SK-N-SH treated with all-trans-retinoic acid at 6 μM for 48 hours (cell line): ENCODE measurements at regions not wholly inside any gene's neighbourhood (a gene's known extent, or its start where the extent isn't known, plus 50 kb on each side); places are given as distances from the start of the nearest gene placed in this dataset.

Experiments used
- ATAC-seq: fragments of 200-7000 bp; cut with Tn5 transposase; 3 replicates; pipeline ENCODE4 v1.9.1; 2020; ENCODE audit warnings: mild to moderate bottlenecking, moderate library complexity
- ARNTL ChIP-seq: fragments of 450-650 bp; formaldehyde crosslinking; IDR thresholded peaks from 2 replicates; pipeline ENCODE4 v1.5.0; 2020; ENCODE audit warnings: low read depth, mild to moderate bottlenecking, moderate library complexity, borderline replicate concordance
- CSDC2 ChIP-seq: fragments of 250-450 bp; sonication (Bioruptor Pico); IDR thresholded peaks from 2 replicates; pipeline ENCODE4 v1.5.0; 2020; ENCODE audit warnings: mild to moderate bottlenecking, moderate library complexity
- ESRRG ChIP-seq: fragments of 250-450 bp; sonication (Bioruptor Pico); IDR thresholded peaks from 2 replicates; pipeline ENCODE4 v1.6.1; 2021; ENCODE audit warnings: mild to moderate bottlenecking
- ISL1 ChIP-seq: fragments of 250-450 bp; sonication (Bioruptor Pico); IDR thresholded peaks from 2 replicates; pipeline ENCODE4 v2.1.2; 2022; ENCODE audit warnings: mild to moderate bottlenecking, moderate library complexity
- PPARA ChIP-seq: fragments of 250-450 bp; sonication (Bioruptor Pico); IDR thresholded peaks from 2 replicates; pipeline ENCODE4 v1.5.0; 2020; ENCODE audit warnings: mild to moderate bottlenecking, borderline replicate concordance
- RARB ChIP-seq: fragments of 250-450 bp; sonication (Bioruptor Pico); IDR thresholded peaks from 2 replicates; pipeline ENCODE4 v1.8.0; 2021; ENCODE audit warnings: mild to moderate bottlenecking, moderate library complexity
- SNAI2 ChIP-seq: fragments of 250-450 bp; sonication (Bioruptor Pico); IDR thresholded peaks from 2 replicates; pipeline ENCODE4 v1.5.0; 2020; ENCODE audit warnings: mild to moderate bottlenecking, moderate library complexity
- TCF4 ChIP-seq: fragments of 250-450 bp; sonication (Bioruptor Pico); IDR thresholded peaks from 2 replicates; pipeline ENCODE4 v1.8.0; 2021; ENCODE audit warnings: mild to moderate bottlenecking, moderate library complexity, borderline replicate concordance
- TOX ChIP-seq: fragments of 250-450 bp; sonication (Bioruptor Pico); IDR thresholded peaks from 2 replicates; pipeline ENCODE4 v1.8.0; 2021; ENCODE audit warnings: mild to moderate bottlenecking, moderate library complexity, borderline replicate concordance
- ZC3H10 ChIP-seq: fragments of 250-450 bp; sonication (Bioruptor Pico); IDR thresholded peaks from 2 replicates; pipeline ENCODE4 v1.5.1; 2021; ENCODE audit warnings: mild to moderate bottlenecking, moderate library complexity
- ZFP3 ChIP-seq: fragments of 250-450 bp; sonication (Bioruptor Pico); IDR thresholded peaks from 2 replicates; pipeline ENCODE4 v1.5.0; 2020; ENCODE audit warnings: mild to moderate bottlenecking, moderate library complexity
- ZNF565 ChIP-seq: fragments of 450-650 bp; formaldehyde crosslinking; conservative IDR thresholded peaks from 2 replicates; pipeline ENCODE4 v1.5.0; 2020; ENCODE audit warnings: low read depth, mild to moderate bottlenecking, moderate library complexity
- ZNF70 ChIP-seq: fragments of 450-650 bp; formaldehyde crosslinking; IDR thresholded peaks from 2 replicates; pipeline ENCODE4 v1.5.0; 2020; ENCODE audit warnings: mild to moderate bottlenecking, moderate library complexity
- ZNF8 ChIP-seq: fragments of 450-650 bp; formaldehyde crosslinking; IDR thresholded peaks from 2 replicates; pipeline ENCODE4 v1.5.0; 2020; ENCODE audit warnings: mild to moderate bottlenecking, moderate library complexity
- TF ChIP-seq, protein P1 (sequence below): fragments of 250-450 bp; sonication (Bioruptor Pico); IDR thresholded peaks from 2 replicates; pipeline ENCODE4 v1.8.0; 2021; ENCODE audit warnings: low read depth, mild to moderate bottlenecking, moderate library complexity, borderline replicate concordance
- TF ChIP-seq, protein P2 (sequence below): fragments of 250-450 bp; sonication (Bioruptor Pico); IDR thresholded peaks from 2 replicates; pipeline ENCODE4 v1.5.1; 2020; ENCODE audit warnings: low read depth, mild to moderate bottlenecking, moderate library complexity
- TF ChIP-seq, protein P3 (sequence below): fragments of 250-450 bp; sonication (Bioruptor Pico); IDR thresholded peaks from 2 replicates; pipeline ENCODE4 v1.8.0; 2020; ENCODE audit warnings: mild to moderate bottlenecking, moderate library complexity, borderline replicate concordance
- TF ChIP-seq, protein P4 (sequence below): fragments of 250-450 bp; sonication (Bioruptor Pico); IDR thresholded peaks from 2 replicates; pipeline ENCODE4 v1.5.1; 2021; ENCODE audit warnings: mild to moderate bottlenecking, moderate library complexity

DNA sequence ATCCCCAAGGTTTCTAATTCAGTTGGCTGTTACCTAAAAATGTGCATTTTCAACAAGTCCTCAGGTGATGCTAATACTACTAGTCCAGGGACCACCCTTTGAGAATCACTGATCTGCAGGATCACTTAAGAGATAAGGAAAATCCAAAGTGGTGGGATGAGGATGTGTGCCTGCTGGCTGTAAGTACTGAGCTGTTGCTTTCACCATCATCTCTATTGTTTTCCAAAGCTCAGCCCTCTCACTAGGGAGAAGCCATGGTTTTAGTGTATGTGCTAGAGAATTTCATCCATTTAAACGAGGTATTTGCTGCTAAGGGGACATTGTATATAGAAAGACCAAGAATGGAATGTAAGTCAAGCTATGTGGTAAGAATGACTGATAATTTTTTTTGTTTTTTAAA lies 202.3 kb downstream of the KIF21A start:
- no peak for ATAC-seq
- TF ChIP-seq ISL1 (no peak), PPARA (CRISPR knock-in tag) (no peak), ZFP3 (no peak), SNAI2 (CRISPR knock-in tag) (no peak), ARNTL (CRISPR knock-in tag) (no peak)
- TF ChIP-seq, protein P1, sequence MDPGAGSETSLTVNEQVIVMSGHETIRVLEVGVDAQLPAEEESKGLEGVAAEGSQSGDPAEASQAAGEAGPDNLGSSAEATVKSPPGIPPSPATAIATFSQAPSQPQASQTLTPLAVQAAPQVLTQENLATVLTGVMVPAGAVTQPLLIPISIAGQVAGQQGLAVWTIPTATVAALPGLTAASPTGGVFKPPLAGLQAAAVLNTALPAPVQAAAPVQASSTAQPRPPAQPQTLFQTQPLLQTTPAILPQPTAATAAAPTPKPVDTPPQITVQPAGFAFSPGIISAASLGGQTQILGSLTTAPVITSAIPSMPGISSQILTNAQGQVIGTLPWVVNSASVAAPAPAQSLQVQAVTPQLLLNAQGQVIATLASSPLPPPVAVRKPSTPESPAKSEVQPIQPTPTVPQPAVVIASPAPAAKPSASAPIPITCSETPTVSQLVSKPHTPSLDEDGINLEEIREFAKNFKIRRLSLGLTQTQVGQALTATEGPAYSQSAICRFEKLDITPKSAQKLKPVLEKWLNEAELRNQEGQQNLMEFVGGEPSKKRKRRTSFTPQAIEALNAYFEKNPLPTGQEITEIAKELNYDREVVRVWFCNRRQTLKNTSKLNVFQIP (CRISPR knock-in tag) = no peak

DNA sequence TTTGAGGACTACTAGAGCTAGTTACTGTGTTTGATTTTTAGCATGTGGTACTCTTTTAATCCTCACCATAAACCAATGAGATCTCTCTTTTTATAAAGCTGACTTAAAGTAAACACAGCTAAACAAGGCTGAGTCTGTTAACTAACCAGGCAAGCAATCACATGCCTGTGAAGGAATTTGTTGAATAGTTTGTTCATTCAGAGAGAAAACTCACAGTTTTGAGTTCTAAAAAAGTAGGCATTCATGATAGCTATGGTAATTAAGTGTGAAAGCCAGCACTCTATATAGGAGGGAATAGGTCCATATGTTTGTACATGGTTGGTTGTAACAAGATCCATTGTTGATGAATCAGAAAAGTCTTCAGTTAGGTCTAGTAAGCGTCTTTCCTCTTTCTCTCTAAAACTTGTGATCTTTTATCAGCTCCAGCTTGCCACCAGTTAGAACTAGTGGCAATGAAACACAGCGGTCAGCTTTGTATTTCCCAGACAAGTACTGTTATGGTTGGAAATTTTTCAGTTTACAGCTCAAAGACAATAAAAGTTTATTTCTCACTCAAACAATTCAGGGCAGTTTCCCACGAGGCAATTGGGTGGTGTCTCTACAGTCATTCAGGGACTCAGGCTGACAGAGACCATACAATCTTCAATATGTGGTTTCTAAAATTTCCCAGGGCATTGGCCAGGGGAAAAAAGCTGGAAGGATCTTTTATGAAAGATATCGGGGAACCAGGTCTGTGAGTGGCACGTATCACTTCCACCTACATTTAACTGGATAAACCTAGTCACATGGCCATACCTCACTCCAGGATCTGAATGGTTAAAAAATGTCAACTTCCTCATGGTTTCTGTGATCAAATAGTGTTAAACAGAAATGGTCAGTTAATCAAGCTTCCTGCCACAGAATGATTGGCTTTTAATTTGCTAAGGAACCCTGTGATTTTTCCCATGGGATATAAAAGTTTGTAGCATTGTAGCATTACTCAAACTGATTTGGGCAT lies 203.1 kb downstream of the KIF21A start:
- ATAC-seq = no peak
- TF ChIP-seq, protein P1 (CRISPR knock-in tag) = no peak
- no peak for TF ChIP-seq CSDC2 (CRISPR knock-in tag)
- TF ChIP-seq, protein P2, sequence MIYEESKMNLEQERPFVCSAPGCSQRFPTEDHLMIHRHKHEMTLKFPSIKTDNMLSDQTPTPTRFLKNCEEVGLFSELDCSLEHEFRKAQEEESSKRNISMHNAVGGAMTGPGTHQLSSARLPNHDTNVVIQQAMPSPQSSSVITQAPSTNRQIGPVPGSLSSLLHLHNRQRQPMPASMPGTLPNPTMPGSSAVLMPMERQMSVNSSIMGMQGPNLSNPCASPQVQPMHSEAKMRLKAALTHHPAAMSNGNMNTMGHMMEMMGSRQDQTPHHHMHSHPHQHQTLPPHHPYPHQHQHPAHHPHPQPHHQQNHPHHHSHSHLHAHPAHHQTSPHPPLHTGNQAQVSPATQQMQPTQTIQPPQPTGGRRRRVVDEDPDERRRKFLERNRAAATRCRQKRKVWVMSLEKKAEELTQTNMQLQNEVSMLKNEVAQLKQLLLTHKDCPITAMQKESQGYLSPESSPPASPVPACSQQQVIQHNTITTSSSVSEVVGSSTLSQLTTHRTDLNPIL (CRISPR knock-in tag) = no peak
- TF ChIP-seq ESRRG (CRISPR knock-in tag) = no peak
- no peak for TF ChIP-seq TOX
- TF ChIP-seq ZFP3 = no peak
- TF ChIP-seq ZNF565 (CRISPR knock-in tag) = no peak
- no peak for TF ChIP-seq RARB (CRISPR knock-in tag)
- no peak for TF ChIP-seq ZNF8 (CRISPR knock-in tag)
- no peak for TF ChIP-seq ZC3H10
- TF ChIP-seq, protein P3, sequence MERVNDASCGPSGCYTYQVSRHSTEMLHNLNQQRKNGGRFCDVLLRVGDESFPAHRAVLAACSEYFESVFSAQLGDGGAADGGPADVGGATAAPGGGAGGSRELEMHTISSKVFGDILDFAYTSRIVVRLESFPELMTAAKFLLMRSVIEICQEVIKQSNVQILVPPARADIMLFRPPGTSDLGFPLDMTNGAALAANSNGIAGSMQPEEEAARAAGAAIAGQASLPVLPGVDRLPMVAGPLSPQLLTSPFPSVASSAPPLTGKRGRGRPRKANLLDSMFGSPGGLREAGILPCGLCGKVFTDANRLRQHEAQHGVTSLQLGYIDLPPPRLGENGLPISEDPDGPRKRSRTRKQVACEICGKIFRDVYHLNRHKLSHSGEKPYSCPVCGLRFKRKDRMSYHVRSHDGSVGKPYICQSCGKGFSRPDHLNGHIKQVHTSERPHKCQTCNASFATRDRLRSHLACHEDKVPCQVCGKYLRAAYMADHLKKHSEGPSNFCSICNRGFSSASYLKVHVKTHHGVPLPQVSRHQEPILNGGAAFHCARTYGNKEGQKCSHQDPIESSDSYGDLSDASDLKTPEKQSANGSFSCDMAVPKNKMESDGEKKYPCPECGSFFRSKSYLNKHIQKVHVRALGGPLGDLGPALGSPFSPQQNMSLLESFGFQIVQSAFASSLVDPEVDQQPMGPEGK = no peak
- no peak for TF ChIP-seq ZNF70 (CRISPR knock-in tag)

DNA sequence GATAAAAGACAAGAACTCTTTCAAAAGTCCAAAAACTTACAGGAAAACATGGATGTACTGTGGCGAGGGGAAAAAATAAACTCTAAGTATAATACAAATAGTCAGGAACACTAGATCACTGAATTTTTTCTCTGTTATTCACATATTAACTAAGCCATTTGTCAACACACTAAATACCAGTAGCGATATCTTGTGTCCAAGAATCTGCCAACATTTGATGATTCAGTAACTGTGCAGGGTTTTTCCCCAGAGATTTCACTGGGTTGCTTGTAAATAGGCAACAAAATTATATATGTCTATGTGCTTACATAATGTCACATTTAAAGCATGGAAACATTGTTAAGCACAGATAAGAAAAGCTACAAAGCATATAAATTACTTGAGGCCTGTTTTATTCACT lies 205.9 kb downstream of the KIF21A start:
- no peak for TF ChIP-seq PPARA (CRISPR knock-in tag)
- TF ChIP-seq ZNF8 (CRISPR knock-in tag) = no peak
- no peak for TF ChIP-seq ZNF70 (CRISPR knock-in tag)
- peak; percentile 89 for TF ChIP-seq ISL1
- TF ChIP-seq, protein P2 (CRISPR knock-in tag) = 0 out of 2 replicates have a peak, but pooled peaks have one; percentile 23
- TF ChIP-seq, protein P4, sequence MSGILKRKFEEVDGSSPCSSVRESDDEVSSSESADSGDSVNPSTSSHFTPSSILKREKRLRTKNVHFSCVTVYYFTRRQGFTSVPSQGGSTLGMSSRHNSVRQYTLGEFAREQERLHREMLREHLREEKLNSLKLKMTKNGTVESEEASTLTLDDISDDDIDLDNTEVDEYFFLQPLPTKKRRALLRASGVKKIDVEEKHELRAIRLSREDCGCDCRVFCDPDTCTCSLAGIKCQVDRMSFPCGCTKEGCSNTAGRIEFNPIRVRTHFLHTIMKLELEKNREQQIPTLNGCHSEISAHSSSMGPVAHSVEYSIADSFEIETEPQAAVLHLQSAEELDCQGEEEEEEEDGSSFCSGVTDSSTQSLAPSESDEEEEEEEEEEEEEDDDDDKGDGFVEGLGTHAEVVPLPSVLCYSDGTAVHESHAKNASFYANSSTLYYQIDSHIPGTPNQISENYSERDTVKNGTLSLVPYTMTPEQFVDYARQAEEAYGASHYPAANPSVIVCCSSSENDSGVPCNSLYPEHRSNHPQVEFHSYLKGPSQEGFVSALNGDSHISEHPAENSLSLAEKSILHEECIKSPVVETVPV (CRISPR knock-in tag) = no peak
- 0 out of 2 replicates have a peak, but pooled peaks have one; percentile 13 for TF ChIP-seq TCF4 (CRISPR knock-in tag)
- ATAC-seq = peak; percentile 70
